ENCODE measurements at regions not wholly inside any gene's neighbourhood (a gene's known extent, or its start where the extent isn't known, plus 50 kb on each side); places are given as distances from the start of the nearest gene placed in this dataset.

- TF ChIP-seq CTCF (IDR thresholded peaks at IDR 0.05): no peak
- TF ChIP-seq POLR2A (IDR thresholded peaks at IDR 0.05): no peak
Observed at GRCh38 chr6:1040393-1040792, 271.5 kb upstream of the FOXQ1 start.

All from testis (tissue), 2 donors.